DOHH2 (cell line): ENCODE measurements at regions not wholly inside any gene's neighbourhood (a gene's known extent, or its start where the extent isn't known, plus 50 kb on each side); places are given as distances from the start of the nearest gene placed in this dataset.

Experiments
- H3F3A ChIP-seq: fragments of 200-600 bp; sonication (generic), shearing (Covaris generic); 2 replicates; pipeline ENCODE4 v1.6.0; 2016; ENCODE audit warnings: antibody characterized with exemption, mild to moderate bottlenecking; ENCODE audit not compliant: control insufficient read depth, insufficient read depth
- H3K27ac ChIP-seq: fragments of 200-600 bp; sonication (generic); 2 replicates; pipeline ENCODE4 v1.5.1; 2014; ENCODE audit warnings: low read depth, mild to moderate bottlenecking, low read length, moderate library complexity
- H3K27me3 ChIP-seq: fragments of 200-600 bp; sonication (generic); 2 replicates; pipeline ENCODE4 v1.6.1; 2014; ENCODE audit warnings: mild to moderate bottlenecking, low read length, mixed read lengths; ENCODE audit not compliant: control insufficient read depth
- H3K36me3 ChIP-seq: fragments of 200-600 bp; sonication (generic); 2 replicates; pipeline ENCODE4 v1.6.1; 2014; ENCODE audit warnings: mild to moderate bottlenecking, low read length, moderate library complexity, mixed read lengths; ENCODE audit not compliant: control insufficient read depth
- H3K4me1 ChIP-seq: fragments of 200-600 bp; sonication (generic); 2 replicates; pipeline ENCODE4 v1.6.1; 2014; ENCODE audit warnings: mild to moderate bottlenecking, low read length, mixed read lengths; ENCODE audit not compliant: control insufficient read depth
- H3K4me2 ChIP-seq: fragments of 200-600 bp; sonication (generic); 2 replicates; pipeline ENCODE4 v1.6.0; 2014; ENCODE audit warnings: mild to moderate bottlenecking, low read length, moderate library complexity
- H3K4me3 ChIP-seq: fragments of 200-600 bp; sonication (generic); 2 replicates; pipeline ENCODE4 v1.5.1; 2014; ENCODE audit warnings: mild to moderate bottlenecking, low read length, mixed read lengths
- H3K79me2 ChIP-seq: fragments of 200-600 bp; sonication (generic); 2 replicates; pipeline ENCODE4 v1.6.1; 2014; ENCODE audit warnings: mild to moderate bottlenecking, low read length, mixed read lengths; ENCODE audit not compliant: control insufficient read depth
- H3K9me2 ChIP-seq: fragments of 200-600 bp; sonication (generic); replicated peaks from 2 replicates; pipeline ENCODE4 v1.6.1; 2014; ENCODE audit warnings: mild to moderate bottlenecking, low read length, mixed read lengths; ENCODE audit not compliant: control insufficient read depth
- H3K9me3 ChIP-seq: fragments of 200-600 bp; sonication (generic); 2 replicates; pipeline ENCODE4 v1.6.1; 2014; ENCODE audit warnings: antibody characterized with exemption, low read length, mixed read lengths; ENCODE audit not compliant: control insufficient read depth, insufficient read depth
- H4K20me1 ChIP-seq: fragments of 200-600 bp; sonication (generic); 2 replicates; pipeline ENCODE4 v1.6.0; 2014; ENCODE audit warnings: low read depth, mild to moderate bottlenecking, antibody characterized with exemption, low read length, moderate library complexity; ENCODE audit not compliant: control insufficient read depth, insufficient read depth
- CTCF ChIP-seq: fragments of 200-600 bp; sonication (generic); IDR thresholded peaks from one replicate; pipeline ENCODE4 v1.5.1; 2014; ENCODE audit warnings: antibody characterized with exemption, mild to moderate bottlenecking, low read depth, low read length; ENCODE audit not compliant: poor library complexity, severe bottlenecking
- EZH2phosphoT487 ChIP-seq: fragments of 200-600 bp; sonication (generic); IDR thresholded peaks from 2 replicates; pipeline ENCODE4 v1.6.1; 2017; ENCODE audit warnings: borderline replicate concordance, mild to moderate bottlenecking, antibody characterized with exemption, low read length, moderate library complexity, mixed read lengths

DNA sequence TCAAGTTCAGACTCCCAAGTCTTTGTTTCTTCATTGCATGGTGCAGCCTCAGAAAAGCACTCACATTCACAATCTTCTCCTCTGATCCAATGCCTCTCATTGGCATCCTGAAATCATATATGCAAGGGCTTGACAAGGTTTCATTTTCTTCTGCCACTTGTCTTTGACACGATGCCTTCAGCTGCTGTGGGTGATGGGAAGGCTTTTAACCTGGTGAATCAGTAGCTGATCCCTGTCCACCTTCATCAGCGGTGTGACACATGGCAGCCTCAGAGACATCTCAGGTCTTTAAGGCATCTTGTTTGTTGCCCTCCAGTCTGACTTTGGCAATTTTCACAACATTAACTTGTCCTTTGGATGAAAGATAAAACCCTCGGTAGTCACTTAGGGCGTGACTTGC is 147.2 kb downstream of the PRELID2 start:
- no peaks in the 10 kb centered on the region for H3K27me3 ChIP-seq
- no peak overlapping the region for H3K4me2 ChIP-seq
- H3K79me2 ChIP-seq = no peaks in the 10 kb centered on the region
- H3K4me1 ChIP-seq = no peaks in the 10 kb centered on the region
- H4K20me1 ChIP-seq = no peaks in the 10 kb centered on the region
- H3F3A ChIP-seq = no peaks in the 10 kb centered on the region
- H3K36me3 ChIP-seq = no peaks in the 10 kb centered on the region
- H3K9me3 ChIP-seq = no peaks in the 10 kb centered on the region
- no peak overlapping the region for H3K27ac ChIP-seq
- TF ChIP-seq CTCF (no peak), EZH2phosphoT487 (no peak)
- H3K9me2 ChIP-seq = no peaks in the 10 kb centered on the region
- H3K4me3 ChIP-seq = no peak overlapping the region

DNA sequence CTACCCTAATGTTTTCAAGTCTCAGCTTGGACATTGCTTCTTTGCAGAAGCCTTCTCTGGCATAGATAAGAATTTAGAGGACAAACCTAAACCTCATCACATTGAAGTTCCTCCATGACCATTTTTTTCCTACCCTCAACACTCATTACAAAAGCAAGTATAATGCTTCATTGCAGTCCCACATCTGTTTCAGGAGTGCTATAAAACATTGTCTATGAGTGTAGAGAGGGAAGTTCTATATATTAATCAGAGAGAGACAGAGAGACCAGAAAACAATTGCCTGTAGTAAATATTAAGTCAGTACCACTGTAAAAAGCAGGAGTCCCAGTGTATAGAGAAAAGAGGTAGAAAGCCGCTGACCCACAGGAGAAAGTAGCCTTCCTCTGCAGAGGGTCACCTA is 149.7 kb downstream of the PRELID2 start:
- no peak overlapping the region for H3K4me2 ChIP-seq
- H3K9me2 ChIP-seq = no peaks in the 10 kb centered on the region
- no peaks in the 10 kb centered on the region for H3K79me2 ChIP-seq
- no peaks in the 10 kb centered on the region for H3K27me3 ChIP-seq
- H4K20me1 ChIP-seq = no peaks in the 10 kb centered on the region
- H3F3A ChIP-seq = no peaks in the 10 kb centered on the region
- TF ChIP-seq EZH2phosphoT487 = no peak
- TF ChIP-seq CTCF = no peak
- H3K4me3 ChIP-seq = no peak overlapping the region
- peaks cover 3% of the 10 kb centered on the region for H3K4me1 ChIP-seq
- no peaks in the 10 kb centered on the region for H3K9me3 ChIP-seq
- H3K27ac ChIP-seq = no peak overlapping the region
- H3K36me3 ChIP-seq = no peaks in the 10 kb centered on the region

DNA sequence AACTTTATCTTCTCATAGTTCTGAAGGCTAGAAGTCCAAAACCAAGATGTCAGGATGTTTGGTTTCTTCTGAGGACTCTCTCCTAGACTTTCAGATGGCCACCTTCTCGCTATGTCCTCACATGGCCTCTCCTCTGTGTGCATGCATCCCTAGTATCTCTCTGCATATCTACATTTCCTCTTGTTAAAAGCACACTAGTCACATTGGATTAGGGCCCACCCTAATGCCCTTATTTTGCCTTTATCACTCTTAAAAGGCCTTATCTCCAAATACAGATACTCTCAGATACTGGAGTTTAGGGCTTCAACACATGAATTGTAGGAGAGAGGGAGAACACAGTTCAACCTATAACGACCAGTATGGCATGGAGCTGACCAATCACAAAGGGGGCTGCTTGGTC is 151.7 kb downstream of the PRELID2 start:
- Histone ChIP-seq H3K27me3 (no peaks in the 10 kb centered on the region), H3K4me3 (no peak overlapping the region), H3K4me2 (no peak overlapping the region), H3K4me1 (peaks cover 3% of the 10 kb centered on the region), H4K20me1 (no peaks in the 10 kb centered on the region), H3K9me2 (no peaks in the 10 kb centered on the region), H3F3A (no peaks in the 10 kb centered on the region), H3K9me3 (no peaks in the 10 kb centered on the region), H3K27ac (no peak overlapping the region), H3K79me2 (no peaks in the 10 kb centered on the region), H3K36me3 (no peaks in the 10 kb centered on the region)
- TF ChIP-seq EZH2phosphoT487 (no peak), CTCF (no peak)
